DMS53 treated with DMSO at 0.1 percent for 48 hours (cell line): ENCODE measurements at regions not wholly inside any gene's neighbourhood (a gene's known extent, or its start where the extent isn't known, plus 50 kb on each side); places are given as distances from the start of the nearest gene placed in this dataset.
"Not testable (repeated sequence)": the region's sequence is repeated elsewhere in the genome, so short reads cannot be mapped to it uniquely, and the experiment has no call there.

Experiments
- DNase-seq: peaks from one replicate; lab custom pipeline; 2025; ENCODE audit not compliant: unreplicated experiment; lab: John Stamatoyannopoulos, UW

DNA sequence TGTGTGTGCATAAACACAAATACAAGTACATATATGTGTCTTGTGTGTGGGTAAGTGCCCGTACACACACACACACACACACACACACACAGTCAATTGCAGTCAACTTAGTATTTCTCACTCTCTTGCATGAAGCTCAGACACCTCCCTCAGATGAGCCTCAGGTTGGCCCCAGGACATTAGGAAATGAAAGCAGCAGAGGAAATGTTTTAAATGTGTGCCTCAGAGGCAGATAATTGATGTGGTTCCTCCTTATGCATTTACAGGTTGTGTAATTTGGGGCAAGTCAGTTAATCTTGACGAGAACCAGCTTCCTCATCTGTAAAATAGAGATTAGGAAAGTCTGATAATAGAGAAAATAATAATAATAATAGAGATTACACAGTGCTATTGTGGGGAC lies 814.0 kb upstream of the ID2 start:
- DNase-seq: no peak

DNA sequence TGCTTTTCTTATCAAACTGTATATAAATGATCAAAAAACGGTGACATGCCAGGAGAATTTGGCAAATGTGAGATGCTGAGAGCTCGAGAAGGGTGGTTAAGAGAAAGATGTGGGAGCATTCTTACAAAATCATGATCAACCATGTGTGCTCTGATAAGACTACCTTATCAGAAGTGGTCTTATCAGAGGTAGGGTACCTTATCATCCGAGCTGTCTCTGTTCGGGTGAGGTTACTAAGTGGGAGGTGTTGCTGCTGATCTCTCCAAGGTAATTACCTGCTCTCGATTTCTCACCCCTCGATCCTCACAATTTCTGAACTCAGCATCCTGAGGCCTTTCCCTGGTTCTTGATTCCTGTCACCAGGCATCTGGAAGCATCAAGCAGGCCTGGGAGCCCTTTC lies 813.0 kb upstream of the ID2 start:
- DNase-seq: no peak

DNA sequence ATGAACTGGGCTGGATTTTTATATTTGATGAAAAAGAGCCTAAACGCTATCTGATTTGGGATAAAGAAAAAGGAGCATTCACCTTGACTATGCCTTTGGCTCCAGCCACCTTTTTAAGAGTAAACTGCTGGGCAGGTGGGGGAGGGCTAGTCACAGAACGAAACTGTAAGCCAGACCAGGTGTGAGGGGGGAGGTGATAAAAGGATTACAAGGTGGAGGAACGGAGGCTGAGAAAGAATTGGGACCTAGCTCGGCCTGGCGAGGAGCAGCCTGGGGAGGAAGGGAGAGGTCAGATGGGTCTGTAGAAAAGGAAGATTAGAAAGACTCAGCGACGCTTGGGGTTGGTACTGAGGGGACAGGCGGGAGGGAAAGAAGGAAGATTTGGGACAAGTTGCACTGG lies 805.4 kb upstream of the ID2 start:
- not testable (repeated sequence) for DNase-seq

GRCh38 chr2:7878266-7878665 lies 803.6 kb upstream of the ID2 start:
- not testable (repeated sequence) for DNase-seq

DNA sequence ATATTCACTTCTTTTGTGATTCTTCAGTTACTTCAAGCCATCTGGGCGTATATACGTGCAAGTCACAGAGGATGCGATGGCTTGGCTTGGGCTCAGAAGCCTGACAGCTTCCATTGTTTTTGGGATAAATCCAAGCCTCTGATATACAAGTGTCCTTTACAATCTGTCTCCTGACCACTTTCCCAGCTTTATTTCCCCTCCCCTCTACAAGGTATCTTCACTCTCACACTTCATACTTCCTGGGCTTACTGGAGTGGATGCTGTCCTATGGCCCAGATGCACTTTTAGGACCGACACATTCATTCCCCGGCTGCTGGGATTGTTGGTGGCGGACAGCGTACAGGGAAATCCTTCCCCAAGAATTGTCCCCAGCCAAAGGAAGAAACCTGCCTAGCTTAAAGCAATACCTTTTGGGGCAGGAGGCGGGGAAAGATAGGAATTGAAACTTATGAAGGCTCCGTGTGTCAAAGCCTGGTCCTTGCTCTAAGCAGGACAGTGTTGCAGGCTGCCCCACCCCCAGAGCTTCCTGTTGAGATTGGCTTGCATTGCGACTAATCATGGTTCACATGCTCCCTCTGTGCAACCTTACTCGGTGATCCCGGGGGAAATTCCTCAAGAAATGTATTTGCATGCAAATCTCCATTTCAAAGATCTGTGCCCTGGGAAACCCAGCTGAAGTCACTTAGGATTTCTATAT lies 802.9 kb upstream of the ID2 start:
- no peak for DNase-seq

DNA sequence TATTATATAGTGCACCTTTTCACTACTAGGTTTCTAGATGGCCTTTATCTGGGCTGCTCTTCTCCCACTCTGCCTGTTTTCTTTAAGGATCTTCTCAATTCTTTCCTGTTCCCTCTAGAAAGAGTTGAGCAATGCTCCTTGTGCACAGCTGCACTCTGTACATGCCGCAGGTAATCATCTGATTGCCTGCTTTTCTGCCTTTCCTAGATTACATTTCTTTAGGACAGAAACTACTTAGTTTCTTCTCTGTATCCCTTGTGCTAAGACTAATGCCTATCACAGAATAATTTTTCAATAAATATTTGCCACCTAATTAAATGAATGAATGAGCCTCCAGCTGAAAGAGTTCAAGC lies 802.4 kb upstream of the ID2 start:
- no peak for DNase-seq

- DNase-seq: no peak
These were observed 801.7 kb upstream of the ID2 start for GRCh38 chr2:7880126-7880525.

- DNase-seq: no peak
These were observed 801.3 kb upstream of the ID2 start for GRCh38 chr2:7880566-7880965.

GRCh38 chr2:7881063-7881462 lies 800.8 kb upstream of the ID2 start:
- DNase-seq: no peak

GRCh38 chr2:7881466-7881865 lies 800.4 kb upstream of the ID2 start:
- DNase-seq: no peak

DNA sequence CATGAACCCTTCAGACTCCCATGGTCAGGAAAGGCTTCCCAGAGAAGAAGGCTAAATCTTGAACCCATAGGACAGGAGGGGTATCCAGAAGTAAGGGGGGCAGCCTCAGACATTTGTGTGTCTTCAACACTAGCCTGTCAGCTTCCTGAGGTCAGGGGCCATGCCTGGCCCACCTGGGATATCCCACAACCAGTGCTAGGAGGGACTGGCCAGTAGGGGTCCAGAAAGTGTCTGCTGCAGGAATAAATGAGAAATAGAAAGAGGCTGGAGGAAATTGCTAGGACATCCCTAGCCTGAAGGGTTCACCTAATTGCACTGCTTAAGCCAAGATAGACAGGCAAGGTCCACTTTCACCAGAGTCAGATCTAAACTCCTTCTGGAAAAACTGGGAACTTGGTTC lies 799.6 kb upstream of the ID2 start:
- DNase-seq: no peak

DNA sequence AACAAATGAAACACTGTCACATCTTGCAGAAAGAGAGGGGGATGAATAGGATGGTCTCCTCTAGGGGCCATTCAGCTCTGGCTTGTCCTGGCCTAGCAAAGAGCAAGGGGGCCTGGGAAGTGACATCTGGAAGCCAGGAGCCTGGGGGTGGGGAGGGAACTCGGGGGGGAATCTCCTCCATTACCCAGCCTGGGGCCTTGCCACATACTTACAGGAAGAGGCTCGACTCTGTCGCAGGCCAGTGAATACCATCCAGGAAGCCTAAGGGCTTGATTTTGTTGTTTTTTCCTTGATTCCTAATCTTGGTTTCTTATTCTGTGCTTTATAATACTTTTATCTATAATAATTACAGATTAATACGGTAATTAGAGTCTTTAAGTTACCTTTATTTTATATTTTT lies 797.5 kb upstream of the ID2 start:
- no peak for DNase-seq

DNA sequence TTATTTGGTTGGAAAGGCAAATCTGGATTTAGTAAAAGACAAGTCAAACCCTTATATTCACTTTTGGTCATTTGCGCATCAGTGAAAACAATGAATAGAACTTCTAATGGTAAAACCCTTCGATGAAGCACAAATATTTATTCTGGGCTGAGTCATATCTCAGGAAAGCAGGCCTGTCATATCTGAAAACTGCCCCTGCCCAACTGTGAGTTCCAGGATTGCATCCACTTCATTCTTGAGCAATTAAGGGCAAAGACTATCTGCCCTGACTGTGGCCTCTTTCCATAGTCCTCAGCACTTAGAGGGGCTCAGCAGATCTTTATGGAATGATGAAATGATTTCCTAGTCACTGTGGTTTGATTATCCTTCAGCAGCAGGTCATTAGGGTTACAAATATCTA lies 795.2 kb upstream of the ID2 start:
- peak; percentile 67 for DNase-seq

GRCh38 chr2:7887441-7887840 lies 794.4 kb upstream of the ID2 start:
- DNase-seq: no peak

GRCh38 chr2:7888876-7889275 lies 793.0 kb upstream of the ID2 start:
- no peak for DNase-seq

DNA sequence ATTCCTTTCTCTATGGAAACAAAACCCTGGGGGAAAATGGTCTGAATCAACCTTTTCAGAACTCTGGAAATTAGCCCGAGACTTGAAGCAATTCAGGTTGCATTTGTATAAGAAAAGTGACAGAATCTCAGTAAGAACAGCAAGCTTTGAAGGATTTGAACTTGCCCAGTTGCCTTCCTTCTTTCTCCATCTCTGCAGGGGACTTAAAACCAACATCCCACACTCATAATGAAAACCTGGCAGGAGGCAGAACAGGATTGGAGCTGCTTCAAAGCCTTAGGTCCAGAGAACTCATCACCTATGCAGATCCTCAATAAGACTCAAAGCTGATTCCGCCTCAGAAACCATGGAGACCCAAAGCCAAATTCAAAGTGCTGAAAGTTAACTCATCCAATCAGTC lies 790.5 kb upstream of the ID2 start:
- no peak for DNase-seq

GRCh38 chr2:7895289-7895688 lies 786.6 kb upstream of the ID2 start:
- no peak for DNase-seq

DNA sequence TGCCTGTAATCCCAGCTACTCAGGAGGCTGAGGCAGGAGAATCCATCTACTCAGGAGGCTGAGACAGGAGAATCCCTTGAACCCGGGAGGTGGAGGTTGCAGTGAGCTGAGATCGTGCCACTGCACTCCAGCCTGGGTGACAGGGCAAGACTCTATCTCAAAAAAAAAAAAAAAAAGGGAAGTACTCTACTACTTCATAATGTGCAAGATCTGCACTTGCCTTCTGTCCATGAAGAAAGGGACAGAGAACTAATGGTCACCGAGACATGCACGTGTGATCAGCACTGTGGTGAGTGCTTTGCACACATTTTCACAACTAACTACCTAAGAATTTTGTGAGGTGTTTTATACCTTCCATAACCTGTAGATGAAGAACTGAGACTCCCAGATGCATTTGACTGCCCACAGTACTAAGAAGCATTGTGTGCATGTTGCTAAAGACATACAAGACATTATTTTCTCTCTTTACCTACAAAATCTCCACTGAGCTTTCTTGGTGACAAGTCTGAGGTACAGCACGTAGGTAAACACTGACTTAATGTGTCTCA lies 784.8 kb upstream of the ID2 start:
- no peak for DNase-seq

DNA sequence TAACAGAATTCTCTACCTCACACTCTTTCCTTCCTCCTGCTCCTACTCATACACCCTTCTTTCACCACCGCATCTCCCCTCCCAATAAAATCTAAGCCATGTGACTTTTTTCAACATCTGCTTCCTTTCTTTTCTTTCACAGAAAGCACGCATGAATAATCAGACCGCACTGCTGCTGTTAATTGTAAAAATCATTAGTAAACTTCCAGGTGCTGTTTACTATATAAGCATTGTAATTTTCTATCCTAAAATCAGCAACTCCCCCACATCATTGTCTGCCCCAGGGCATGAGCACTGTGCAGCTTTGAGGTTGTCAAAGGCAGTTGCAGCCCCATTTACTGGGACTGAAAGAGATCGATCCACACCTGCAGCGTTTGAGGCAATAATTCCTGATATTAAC lies 782.6 kb upstream of the ID2 start:
- DNase-seq: no peak

- no peak for DNase-seq
These were observed 781.9 kb upstream of the ID2 start for GRCh38 chr2:7899923-7900322.

DNA sequence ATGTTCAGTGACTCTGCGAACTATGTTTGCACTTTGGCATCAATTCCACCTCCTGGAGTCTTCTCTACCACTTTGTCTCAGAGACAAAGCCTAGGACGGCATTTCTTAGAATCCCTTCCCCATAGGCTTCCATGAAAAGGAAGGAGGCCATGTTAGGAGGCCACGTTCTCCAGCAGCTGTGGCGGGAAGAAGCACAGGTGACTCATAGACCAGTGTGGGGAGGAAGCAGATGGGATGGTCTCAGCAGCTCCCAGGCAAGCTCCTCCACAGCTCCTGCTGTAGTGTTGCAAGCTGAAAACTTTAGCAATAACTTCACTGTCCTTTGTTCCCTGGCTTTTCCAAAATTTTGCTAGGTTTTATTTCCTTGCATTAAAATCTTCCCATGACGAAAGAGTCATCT lies 781.3 kb upstream of the ID2 start:
- peak; percentile 51 for DNase-seq

GRCh38 chr2:7902251-7902765 lies 779.5 kb upstream of the ID2 start:
- DNase-seq: no peak

DNA sequence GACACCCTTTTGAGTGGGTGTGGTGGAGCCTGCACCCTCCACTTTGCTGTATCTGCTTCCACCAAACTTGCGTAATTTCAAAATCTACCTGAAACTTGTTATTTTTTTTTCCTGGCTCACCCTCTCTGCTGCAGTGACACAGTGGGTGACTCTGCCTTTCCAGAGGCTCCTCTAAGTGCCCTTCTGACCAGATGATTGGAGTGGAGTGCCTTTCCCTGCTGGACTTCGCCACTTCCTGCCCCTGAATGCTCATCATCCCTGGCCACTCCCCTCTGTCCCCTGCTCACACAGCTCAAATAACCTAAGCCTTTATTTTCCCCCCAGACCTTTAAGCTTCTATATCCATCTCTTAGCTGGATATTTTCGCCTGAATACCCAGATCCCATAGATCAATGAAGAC lies 777.5 kb upstream of the ID2 start:
- no peak for DNase-seq
